OCI-LY1 (cell line): ENCODE measurements at regions not wholly inside any gene's neighbourhood (a gene's known extent, or its start where the extent isn't known, plus 50 kb on each side); places are given as distances from the start of the nearest gene placed in this dataset.

Experiments used
- H2AFZ ChIP-seq: fragments of 200-600 bp; sonication (generic), shearing (Covaris generic); 2 replicates; pipeline ENCODE4 v1.6.0; 2014; ENCODE audit warnings: antibody characterized with exemption, mild to moderate bottlenecking, low read length
- H3F3A ChIP-seq: fragments of 200-600 bp; sonication (generic), shearing (Covaris generic); 2 replicates; pipeline ENCODE4 v1.6.0; 2014; ENCODE audit warnings: mild to moderate bottlenecking, antibody characterized with exemption, low read length, moderate library complexity; ENCODE audit not compliant: insufficient read depth
- H3K27ac ChIP-seq: fragments of 200-600 bp; sonication (generic); 2 replicates; pipeline ENCODE4 v1.5.1; 2014; ENCODE audit warnings: low read length, mixed run types, mild to moderate bottlenecking, low read depth; ENCODE audit not compliant: poor library complexity, severe bottlenecking
- H3K27me3 ChIP-seq: fragments of 200-600 bp; sonication (generic); 2 replicates; pipeline ENCODE4 v1.6.0; 2014; ENCODE audit warnings: antibody characterized with exemption, mild to moderate bottlenecking, low read length, moderate library complexity; ENCODE audit not compliant: insufficient read depth
- H3K36me3 ChIP-seq: fragments of 200-600 bp; sonication (generic); 2 replicates; pipeline ENCODE4 v1.6.1; 2014; ENCODE audit warnings: mild to moderate bottlenecking, antibody characterized with exemption, low read length, moderate library complexity, mixed read lengths; ENCODE audit not compliant: insufficient read depth
- H3K4me1 ChIP-seq: fragments of 200-600 bp; sonication (generic); 2 replicates; pipeline ENCODE4 v1.5.1; 2014; ENCODE audit warnings: mild to moderate bottlenecking, low read length, moderate library complexity; ENCODE audit not compliant: insufficient read depth, severe bottlenecking
- H3K4me2 ChIP-seq: fragments of 200-600 bp; sonication (generic), shearing (Covaris generic); 2 replicates; pipeline ENCODE4 v1.6.1; 2014; ENCODE audit warnings: low read length
- H3K4me3 ChIP-seq: fragments of 200-600 bp; sonication (generic); 2 replicates; pipeline ENCODE4 v1.5.1; 2014; ENCODE audit warnings: low read length, low read depth, mild to moderate bottlenecking, mixed read lengths; ENCODE audit not compliant: poor library complexity, severe bottlenecking
- H3K79me2 ChIP-seq: fragments of 200-600 bp; shearing (Covaris generic); 2 replicates; pipeline ENCODE4 v1.6.1; 2016; ENCODE audit warnings: mixed run types, low read length, mixed read lengths; ENCODE audit not compliant: insufficient read depth
- H3K9ac ChIP-seq: fragments of 200-600 bp; sonication (generic), shearing (Covaris generic); 2 replicates; pipeline ENCODE4 v1.6.1; 2014; ENCODE audit warnings: mild to moderate bottlenecking, low read length, mixed read lengths
- H3K9me2 ChIP-seq: fragments of 200-600 bp; sonication (generic), shearing (Covaris generic); 2 replicates; pipeline ENCODE4 v1.6.1; 2014; ENCODE audit warnings: low read depth, mild to moderate bottlenecking, low read length, mixed read lengths
- H3K9me3 ChIP-seq: fragments of 200-600 bp; shearing (Covaris generic); 2 replicates; pipeline ENCODE4 v1.6.1; 2014; ENCODE audit warnings: low read length, mixed read lengths
- H4K20me1 ChIP-seq: fragments of 200-600 bp; sonication (generic), shearing (Covaris generic); 2 replicates; pipeline ENCODE4 v1.6.0; 2016; ENCODE audit warnings: mild to moderate bottlenecking, low read length; ENCODE audit not compliant: insufficient read depth
- EZH2 ChIP-seq: fragments of 200-600 bp; sonication (generic), shearing (Covaris generic); IDR thresholded peaks from 2 replicates; pipeline ENCODE4 v1.8.0; 2017; ENCODE audit warnings: borderline replicate concordance, mixed run types, mild to moderate bottlenecking, antibody characterized with exemption, low read length, moderate library complexity, mixed read lengths
- TF ChIP-seq, protein P1 (sequence below): fragments of 200-600 bp; sonication (generic), shearing (Covaris generic); IDR thresholded peaks from 2 replicates; pipeline ENCODE4 v1.5.1; 2017; ENCODE audit warnings: mild to moderate bottlenecking, antibody characterized with exemption, low read length, moderate library complexity, mixed read lengths

DNA sequence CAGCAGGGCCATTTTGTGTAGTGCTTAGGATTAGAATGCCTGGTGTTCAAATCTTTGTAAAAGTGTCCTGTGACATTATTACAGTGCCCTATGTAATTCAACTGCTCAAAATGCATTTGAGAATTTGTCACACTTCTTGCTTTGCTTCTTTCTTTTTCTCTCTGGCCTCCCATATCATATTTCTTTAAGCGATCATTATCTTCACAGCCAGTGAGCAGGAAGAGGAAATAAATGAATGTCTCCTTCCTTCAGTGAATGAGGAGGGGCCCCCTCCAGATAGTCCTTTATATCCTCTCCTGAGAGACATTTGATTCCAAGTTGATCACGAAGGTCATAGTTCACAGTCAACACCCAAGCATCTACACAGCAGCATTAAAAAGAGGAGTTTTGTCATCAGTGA is 425.1 kb upstream of the NPVF start:
- H4K20me1 ChIP-seq = no peaks in the 10 kb centered on the region
- H3K27ac ChIP-seq = no peak overlapping the region
- TF ChIP-seq, protein P1, sequence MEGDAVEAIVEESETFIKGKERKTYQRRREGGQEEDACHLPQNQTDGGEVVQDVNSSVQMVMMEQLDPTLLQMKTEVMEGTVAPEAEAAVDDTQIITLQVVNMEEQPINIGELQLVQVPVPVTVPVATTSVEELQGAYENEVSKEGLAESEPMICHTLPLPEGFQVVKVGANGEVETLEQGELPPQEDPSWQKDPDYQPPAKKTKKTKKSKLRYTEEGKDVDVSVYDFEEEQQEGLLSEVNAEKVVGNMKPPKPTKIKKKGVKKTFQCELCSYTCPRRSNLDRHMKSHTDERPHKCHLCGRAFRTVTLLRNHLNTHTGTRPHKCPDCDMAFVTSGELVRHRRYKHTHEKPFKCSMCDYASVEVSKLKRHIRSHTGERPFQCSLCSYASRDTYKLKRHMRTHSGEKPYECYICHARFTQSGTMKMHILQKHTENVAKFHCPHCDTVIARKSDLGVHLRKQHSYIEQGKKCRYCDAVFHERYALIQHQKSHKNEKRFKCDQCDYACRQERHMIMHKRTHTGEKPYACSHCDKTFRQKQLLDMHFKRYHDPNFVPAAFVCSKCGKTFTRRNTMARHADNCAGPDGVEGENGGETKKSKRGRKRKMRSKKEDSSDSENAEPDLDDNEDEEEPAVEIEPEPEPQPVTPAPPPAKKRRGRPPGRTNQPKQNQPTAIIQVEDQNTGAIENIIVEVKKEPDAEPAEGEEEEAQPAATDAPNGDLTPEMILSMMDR = no peak
- no peak for TF ChIP-seq EZH2
- H3K36me3 ChIP-seq = no peaks in the 10 kb centered on the region
- no peak overlapping the region for H2AFZ ChIP-seq
- no peaks in the 10 kb centered on the region for H3K79me2 ChIP-seq
- no peaks in the 10 kb centered on the region for H3K9me3 ChIP-seq
- no peaks in the 10 kb centered on the region for H3K4me1 ChIP-seq
- H3K4me3 ChIP-seq = no peak overlapping the region
- no peak overlapping the region for H3K4me2 ChIP-seq
- H3K9me2 ChIP-seq = no peaks in the 10 kb centered on the region
- no peaks in the 10 kb centered on the region for H3K27me3 ChIP-seq
- no peak overlapping the region for H3K9ac ChIP-seq
- no peaks in the 10 kb centered on the region for H3F3A ChIP-seq

DNA sequence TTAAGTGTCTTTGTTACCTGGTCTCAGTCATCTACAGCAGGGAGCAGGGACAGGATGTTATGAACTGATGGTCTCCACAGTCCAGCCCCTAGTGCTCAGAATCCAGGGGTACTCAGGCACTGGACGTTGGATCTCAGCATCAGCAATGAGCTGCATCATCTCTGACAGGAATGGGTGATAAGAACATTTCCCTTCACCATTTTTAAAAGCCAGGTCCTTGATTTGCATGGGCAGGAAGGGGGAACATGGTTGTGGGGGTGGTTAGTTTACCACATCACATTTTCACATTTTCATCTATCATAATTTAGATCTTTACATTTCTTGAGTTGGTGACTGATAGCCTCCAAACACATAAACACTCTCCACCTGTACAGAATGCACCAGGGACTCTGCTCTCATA is 427.8 kb upstream of the NPVF start:
- Histone ChIP-seq H3K4me3 (no peak overlapping the region), H3K36me3 (no peaks in the 10 kb centered on the region), H3K9me3 (no peaks in the 10 kb centered on the region), H4K20me1 (no peaks in the 10 kb centered on the region), H3K79me2 (no peaks in the 10 kb centered on the region), H3K4me1 (no peaks in the 10 kb centered on the region), H3K4me2 (no peak overlapping the region), H3K9me2 (no peaks in the 10 kb centered on the region), H3K27ac (no peak overlapping the region), H3F3A (no peaks in the 10 kb centered on the region), H3K27me3 (no peaks in the 10 kb centered on the region), H3K9ac (no peak overlapping the region), H2AFZ (no peak overlapping the region)
- no peak for TF ChIP-seq EZH2
- TF ChIP-seq, protein P1 = no peak

DNA sequence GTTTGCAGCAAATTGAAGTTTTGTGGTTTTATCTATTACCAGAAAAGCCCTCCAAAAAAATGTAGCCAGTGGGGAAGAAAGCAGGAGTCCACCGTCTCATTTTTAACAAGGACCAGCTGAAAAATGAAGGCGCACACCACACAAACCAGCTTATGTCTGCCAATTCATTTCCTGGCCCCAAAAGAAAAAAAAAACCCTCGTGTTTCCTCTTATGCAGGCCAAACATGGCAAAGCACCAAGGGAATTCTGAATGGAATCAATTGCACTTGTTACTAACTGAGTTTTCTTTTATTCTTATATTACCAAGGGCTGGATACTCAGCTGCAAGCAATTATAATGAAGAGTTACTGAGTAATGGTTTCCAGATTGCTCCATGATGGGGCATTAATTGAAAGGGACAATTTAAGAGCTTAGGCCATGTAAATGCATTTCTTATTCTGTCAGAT is 428.3 kb upstream of the NPVF start:
- Histone ChIP-seq H3K79me2 (no peaks in the 10 kb centered on the region), H3K9me3 (no peaks in the 10 kb centered on the region), H3K4me3 (no peak overlapping the region), H3K9ac (no peak overlapping the region), H3F3A (no peaks in the 10 kb centered on the region), H3K27me3 (no peaks in the 10 kb centered on the region), H4K20me1 (no peaks in the 10 kb centered on the region), H3K4me1 (no peaks in the 10 kb centered on the region), H3K9me2 (no peaks in the 10 kb centered on the region), H3K4me2 (no peak overlapping the region), H3K27ac (no peak overlapping the region), H3K36me3 (no peaks in the 10 kb centered on the region), H2AFZ (no peak overlapping the region)
- no peak for TF ChIP-seq EZH2
- TF ChIP-seq, protein P1 = no peak
